ENCODE measurements at regions not wholly inside any gene's neighbourhood (a gene's known extent, or its start where the extent isn't known, plus 50 kb on each side); places are given as distances from the start of the nearest gene placed in this dataset.

GRCh38 chr10:108620821-108621534, 1302.3 kb downstream of the XPNPEP1 start (continued):
- TF ChIP-seq ZNF462 (CRISPR knock-in tag; IDR thresholded peaks at IDR 0.05) (no peak), CTCF (conservative IDR thresholded peaks at IDR 0.05; ENCODE audit: low read depth in 2 of 2) (no peak), EZH2phosphoT487 (IDR thresholded peaks at IDR 0.05; ENCODE audit: unreplicated experiment) (no peak)

- no peaks in the 10 kb centered on the region for H4K20me1 ChIP-seq (replicated peaks; ENCODE audit: insufficient read depth)
- no peaks in the 10 kb centered on the region for H3K4me1 ChIP-seq (ENCODE audit: insufficient read depth)
- no peak overlapping the region for H3K4me2 ChIP-seq
- H2AFZ ChIP-seq: no peak overlapping the region
- H3K27me3 ChIP-seq (ENCODE audit: insufficient read depth): no peaks in the 10 kb centered on the region
- Mint-ChIP-seq H3K27ac (no peak overlapping the region), H3K27me3 (ENCODE audit: insufficient read depth, low read depth, poor library complexity) (no peaks in the 10 kb centered on the region), H3K4me3 (no peak overlapping the region), H3K9me3 (no peaks in the 10 kb centered on the region), H3K4me1 (peaks cover 5% of the 10 kb centered on the region; the same call in 1 of the 3 replicates), H3K36me3 (ENCODE audit: low read depth) (no peaks in the 10 kb centered on the region)
- H3K9me2 ChIP-seq (ENCODE audit: insufficient read depth): no peaks in the 10 kb centered on the region
- no peaks in the 10 kb centered on the region for H3F3A ChIP-seq (replicated peaks; ENCODE audit: low read depth)
- no peak overlapping the region for H3K4me3 ChIP-seq
- no peaks in the 10 kb centered on the region for H3K79me2 ChIP-seq (replicated peaks; ENCODE audit: insufficient read depth)
- H3K36me3 ChIP-seq (ENCODE audit: insufficient read depth): no peaks in the 10 kb centered on the region
- ATAC-seq (no peak), DNase-seq (ENCODE audit: low spot score) (no peak)
- H3K27ac ChIP-seq (ENCODE audit: low read depth): no peak overlapping the region
- TF ChIP-seq ETS1 (IDR thresholded peaks at IDR 0.05) (no peak), NANOG (IDR thresholded peaks at IDR 0.05; ENCODE audit: borderline replicate concordance) (no peak), CREB1 (CRISPR knock-in tag; IDR thresholded peaks at IDR 0.05; ENCODE audit: low read depth) (no peak), ZNF331 (CRISPR knock-in tag; IDR thresholded peaks at IDR 0.05; ENCODE audit: low read depth) (no peak), JUNB (IDR thresholded peaks at IDR 0.05; ENCODE audit: unreplicated experiment) (no peak)
Measured at GRCh38 chr10:108616559-108617285, 1306.6 kb downstream of the XPNPEP1 start.

Measured in GM23338 (cell line).